HFF-Myc (cell line): ENCODE measurements at regions not wholly inside any gene's neighbourhood (a gene's known extent, or its start where the extent isn't known, plus 50 kb on each side); places are given as distances from the start of the nearest gene placed in this dataset.

Source experiments
- DNase-seq: peaks from one replicate; pipeline ENCODE4 v3.0.0-alpha.2; 2011; ENCODE audit warnings: low read depth; ENCODE audit errors: extremely low read depth
- H3K4me3 ChIP-seq: replicated peaks from 2 replicates; pipeline ENCODE4 v1.5.1; 2011; ENCODE audit warnings: low read depth, mild to moderate bottlenecking, control low read depth, low read length
- CTCF ChIP-seq: IDR thresholded peaks from 2 replicates; pipeline ENCODE4 v1.5.1; 2012; ENCODE audit warnings: mild to moderate bottlenecking, low read depth, low read length, control low read depth; ENCODE audit errors: missing control alignments

- H3K4me3 ChIP-seq, result no peak overlapping the region
- no peak for DNase-seq
- no peak for TF ChIP-seq CTCF
Measured at GRCh38 chr5:57698802-57699201, 216.2 kb upstream of the ACTBL2 start.

GRCh38 chr5:57698086-57698485, 215.5 kb upstream of the ACTBL2 start:
- no peak for DNase-seq
- no peak overlapping the region for H3K4me3 ChIP-seq
- TF ChIP-seq CTCF, result no peak

GRCh38 chr5:57696825-57697570, 214.4 kb upstream of the ACTBL2 start:
- DNase-seq, result no peak
- TF ChIP-seq CTCF, result no peak
- no peak overlapping the region for H3K4me3 ChIP-seq

- no peak overlapping the region for H3K4me3 ChIP-seq
- DNase-seq, result no peak
- TF ChIP-seq CTCF, result no peak
Measured at GRCh38 chr5:57696389-57696769, 213.8 kb upstream of the ACTBL2 start.

- no peak for DNase-seq
- no peak for TF ChIP-seq CTCF
Measured at GRCh38 chr5:57695706-57696388, 213.2 kb upstream of the ACTBL2 start.

GRCh38 chr5:57695179-57695578, 212.6 kb upstream of the ACTBL2 start:
- no peak for DNase-seq
- no peak overlapping the region for H3K4me3 ChIP-seq
- no peak for TF ChIP-seq CTCF

More at GRCh38 chr5:57695706-57696388, 213.2 kb upstream of the ACTBL2 start:
- H3K4me3 ChIP-seq, result no peak overlapping the region
